ENCODE measurements at regions not wholly inside any gene's neighbourhood (a gene's known extent, or its start where the extent isn't known, plus 50 kb on each side); places are given as distances from the start of the nearest gene placed in this dataset.

GRCh38 chr4:54908763-54909162, 216.6 kb downstream of the KDR start:
- H3K4me1 ChIP-seq (ENCODE audit: insufficient read depth, insufficient read length): no peaks in the 10 kb centered on the region
- DNase-seq (ENCODE audit: low read depth, low spot score): no peak
- no peak overlapping the region for H3K9ac ChIP-seq (ENCODE audit: insufficient read length, low read depth)
- no peaks in the 10 kb centered on the region for H3K36me3 ChIP-seq (ENCODE audit: insufficient read depth, insufficient read length, low read length)
- TF ChIP-seq ZNF274 (IDR thresholded peaks at IDR 0.05; ENCODE audit: low read depth, low read length) (no peak), YY1 (IDR thresholded peaks at IDR 0.05; ENCODE audit: insufficient read depth, insufficient read length) (no peak), SUZ12 (IDR thresholded peaks at IDR 0.05; ENCODE audit: extremely low read depth, insufficient read depth, insufficient read length) (no peak)
- no peaks in the 10 kb centered on the region for H3K27me3 ChIP-seq (ENCODE audit: insufficient read depth, insufficient read length)
- H3K4me3 ChIP-seq (ENCODE audit: insufficient read length, low read depth): no peak overlapping the region
- H3K9me3 ChIP-seq (ENCODE audit: insufficient read depth, low read length): peaks cover 13% of the 10 kb centered on the region; the same call in 1 of the 2 replicates

GRCh38 chr4:54904953-54905352, 220.4 kb downstream of the KDR start:
- no peak for DNase-seq (ENCODE audit: low read depth, low spot score)
- Histone ChIP-seq H3K36me3 (ENCODE audit: insufficient read depth, insufficient read length, low read length) (no peaks in the 10 kb centered on the region), H3K4me1 (ENCODE audit: insufficient read depth, insufficient read length) (no peaks in the 10 kb centered on the region), H3K4me3 (ENCODE audit: insufficient read length, low read depth) (no peak overlapping the region), H3K27me3 (ENCODE audit: insufficient read depth, insufficient read length) (no peaks in the 10 kb centered on the region), H3K9ac (ENCODE audit: insufficient read length, low read depth) (no peak overlapping the region), H3K9me3 (ENCODE audit: insufficient read depth, low read length) (peaks cover 13% of the 10 kb centered on the region; the same call in 1 of the 2 replicates)
- TF ChIP-seq YY1 (IDR thresholded peaks at IDR 0.05; ENCODE audit: insufficient read depth, insufficient read length) (no peak), ZNF274 (IDR thresholded peaks at IDR 0.05; ENCODE audit: low read depth, low read length) (no peak), SUZ12 (IDR thresholded peaks at IDR 0.05; ENCODE audit: extremely low read depth, insufficient read depth, insufficient read length) (no peak)

DNA sequence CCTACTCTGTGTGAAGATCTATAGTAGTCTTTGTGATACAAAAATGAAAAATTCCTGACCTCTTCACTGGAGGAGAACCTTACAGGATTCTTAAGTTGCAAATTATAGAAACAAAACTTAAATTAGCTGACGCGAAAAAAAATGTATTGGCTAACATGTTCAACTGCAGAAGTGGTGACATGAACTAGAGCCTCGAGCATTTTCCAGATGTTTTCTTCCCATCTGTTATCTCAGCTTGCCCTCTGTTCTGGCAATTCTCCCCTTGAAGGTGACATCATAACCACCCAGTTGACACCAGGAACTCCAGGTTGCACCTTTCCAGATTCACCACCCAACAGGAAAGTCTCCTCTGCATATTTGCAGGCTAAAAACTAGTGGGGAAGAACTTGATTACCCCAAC, 222.4 kb downstream of the KDR start:
- H3K4me3 ChIP-seq (ENCODE audit: insufficient read length, low read depth): no peak overlapping the region
- H3K9ac ChIP-seq (ENCODE audit: insufficient read length, low read depth): no peak overlapping the region
- no peak for DNase-seq (ENCODE audit: low read depth, low spot score)
- no peaks in the 10 kb centered on the region for H3K27me3 ChIP-seq (ENCODE audit: insufficient read depth, insufficient read length)
- H3K36me3 ChIP-seq (ENCODE audit: insufficient read depth, insufficient read length, low read length): no peaks in the 10 kb centered on the region
- no peaks in the 10 kb centered on the region for H3K4me1 ChIP-seq (ENCODE audit: insufficient read depth, insufficient read length)
- TF ChIP-seq SUZ12 (IDR thresholded peaks at IDR 0.05; ENCODE audit: extremely low read depth, insufficient read depth, insufficient read length) (no peak), ZNF274 (IDR thresholded peaks at IDR 0.05; ENCODE audit: low read depth, low read length) (no peak), YY1 (IDR thresholded peaks at IDR 0.05; ENCODE audit: insufficient read depth, insufficient read length) (no peak)
- H3K9me3 ChIP-seq (ENCODE audit: insufficient read depth, low read length): peaks cover 7% of the 10 kb centered on the region; the same call in 1 of the 2 replicates

- TF ChIP-seq YY1 (IDR thresholded peaks at IDR 0.05; ENCODE audit: insufficient read depth, insufficient read length) (no peak), ZNF274 (IDR thresholded peaks at IDR 0.05; ENCODE audit: low read depth, low read length) (no peak), SUZ12 (IDR thresholded peaks at IDR 0.05; ENCODE audit: extremely low read depth, insufficient read depth, insufficient read length) (no peak)
- no peak overlapping the region for H3K9ac ChIP-seq (ENCODE audit: insufficient read length, low read depth)
- DNase-seq (ENCODE audit: low read depth, low spot score): no peak
- H3K4me1 ChIP-seq (ENCODE audit: insufficient read depth, insufficient read length): no peaks in the 10 kb centered on the region
- no peaks in the 10 kb centered on the region for H3K9me3 ChIP-seq (ENCODE audit: insufficient read depth, low read length)
- no peaks in the 10 kb centered on the region for H3K36me3 ChIP-seq (ENCODE audit: insufficient read depth, insufficient read length, low read length)
- H3K27me3 ChIP-seq (ENCODE audit: insufficient read depth, insufficient read length): no peaks in the 10 kb centered on the region
- no peak overlapping the region for H3K4me3 ChIP-seq (ENCODE audit: insufficient read length, low read depth)
These were observed 223.1 kb downstream of the KDR start for GRCh38 chr4:54902271-54902670.

DNA sequence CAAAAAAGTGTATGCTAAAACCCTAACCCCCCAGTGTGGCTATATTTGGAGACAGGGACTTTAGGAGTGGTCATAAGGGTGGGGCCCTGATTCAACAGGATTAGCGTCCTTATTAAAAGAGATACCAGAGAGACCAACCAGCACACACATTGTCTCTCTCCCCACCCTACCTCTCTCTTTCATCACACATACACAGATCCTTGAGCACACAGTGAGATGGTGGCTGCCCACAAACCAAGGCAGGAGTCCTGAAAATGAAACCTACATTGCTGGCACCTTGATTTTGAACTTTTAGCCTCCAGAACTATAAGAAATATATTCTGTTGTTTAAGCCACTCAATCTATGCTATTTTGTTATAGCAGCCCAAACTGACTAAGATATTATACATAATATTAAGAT, 224.2 kb downstream of the KDR start:
- DNase-seq (ENCODE audit: low read depth, low spot score): no peak
- TF ChIP-seq ZNF274 (IDR thresholded peaks at IDR 0.05; ENCODE audit: low read depth, low read length) (no peak), YY1 (IDR thresholded peaks at IDR 0.05; ENCODE audit: insufficient read depth, insufficient read length) (no peak), SUZ12 (IDR thresholded peaks at IDR 0.05; ENCODE audit: extremely low read depth, insufficient read depth, insufficient read length) (no peak)
- no peak overlapping the region for H3K4me3 ChIP-seq (ENCODE audit: insufficient read length, low read depth)
- no peaks in the 10 kb centered on the region for H3K27me3 ChIP-seq (ENCODE audit: insufficient read depth, insufficient read length)
- H3K9me3 ChIP-seq (ENCODE audit: insufficient read depth, low read length): no peaks in the 10 kb centered on the region
- no peak overlapping the region for H3K9ac ChIP-seq (ENCODE audit: insufficient read length, low read depth)
- H3K36me3 ChIP-seq (ENCODE audit: insufficient read depth, insufficient read length, low read length): no peaks in the 10 kb centered on the region
- H3K4me1 ChIP-seq (ENCODE audit: insufficient read depth, insufficient read length): no peaks in the 10 kb centered on the region

- TF ChIP-seq YY1 (IDR thresholded peaks at IDR 0.05; ENCODE audit: insufficient read depth, insufficient read length) (no peak), SUZ12 (IDR thresholded peaks at IDR 0.05; ENCODE audit: extremely low read depth, insufficient read depth, insufficient read length) (no peak), ZNF274 (IDR thresholded peaks at IDR 0.05; ENCODE audit: low read depth, low read length) (no peak)
- no peak overlapping the region for H3K9ac ChIP-seq (ENCODE audit: insufficient read length, low read depth)
- H3K9me3 ChIP-seq (ENCODE audit: insufficient read depth, low read length): no peaks in the 10 kb centered on the region
- H3K36me3 ChIP-seq (ENCODE audit: insufficient read depth, insufficient read length, low read length): no peaks in the 10 kb centered on the region
- no peak for DNase-seq (ENCODE audit: low read depth, low spot score)
- H3K4me1 ChIP-seq (ENCODE audit: insufficient read depth, insufficient read length): no peaks in the 10 kb centered on the region
- H3K4me3 ChIP-seq (ENCODE audit: insufficient read length, low read depth): no peak overlapping the region
- H3K27me3 ChIP-seq (ENCODE audit: insufficient read depth, insufficient read length): no peaks in the 10 kb centered on the region
These were observed 226.6 kb downstream of the KDR start for GRCh38 chr4:54898656-54899340.

DNA sequence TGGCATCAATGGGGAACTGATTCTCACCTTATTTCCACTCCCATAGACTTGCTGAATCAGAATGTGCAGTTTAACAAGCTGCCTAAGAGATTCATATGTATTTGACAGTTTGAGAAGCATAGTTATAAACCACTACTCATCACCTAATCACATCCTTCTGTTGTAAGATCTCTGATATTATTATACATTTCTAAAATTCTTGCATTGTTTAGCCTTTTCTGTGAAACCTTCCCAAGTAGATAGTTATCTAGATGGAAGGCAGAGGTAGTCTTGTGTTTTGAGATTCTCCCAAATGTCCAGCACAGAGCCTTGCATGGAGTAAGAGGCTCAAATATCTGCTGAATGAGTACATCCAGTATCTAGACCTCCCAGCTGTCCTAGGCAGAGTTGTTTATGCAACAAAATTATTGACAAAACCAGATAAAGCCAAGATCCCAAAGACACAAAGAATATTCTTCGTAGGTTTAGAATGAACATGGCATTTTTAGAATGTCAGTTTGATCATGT, 227.3 kb downstream of the KDR start:
- Histone ChIP-seq H3K9ac (ENCODE audit: insufficient read length, low read depth) (no peak overlapping the region), H3K4me1 (ENCODE audit: insufficient read depth, insufficient read length) (no peaks in the 10 kb centered on the region), H3K4me3 (ENCODE audit: insufficient read length, low read depth) (no peak overlapping the region), H3K27me3 (ENCODE audit: insufficient read depth, insufficient read length) (no peaks in the 10 kb centered on the region), H3K36me3 (ENCODE audit: insufficient read depth, insufficient read length, low read length) (no peaks in the 10 kb centered on the region), H3K9me3 (ENCODE audit: insufficient read depth, low read length) (no peaks in the 10 kb centered on the region)
- DNase-seq (ENCODE audit: low read depth, low spot score): no peak
- TF ChIP-seq ZNF274 (IDR thresholded peaks at IDR 0.05; ENCODE audit: low read depth, low read length) (no peak), YY1 (IDR thresholded peaks at IDR 0.05; ENCODE audit: insufficient read depth, insufficient read length) (no peak)
